GM23338 (cell line): ENCODE measurements at regions not wholly inside any gene's neighbourhood (a gene's known extent, or its start where the extent isn't known, plus 50 kb on each side); places are given as distances from the start of the nearest gene placed in this dataset.
"Not testable (repeated sequence)": the region's sequence is repeated elsewhere in the genome, so short reads cannot be mapped to it uniquely, and the experiment has no call there.

Source experiments
- CTCF ChIP-seq, 2 experiments: fragments of 200-600 bp in 1 of 2; sonication (generic) in 1 of 2; conservative IDR thresholded peaks; 2 replicates each; pipeline versions ENCODE4 v1.5.1 to v1.6.1; 2016 to 2017; ENCODE audit warnings: antibody characterized with exemption in 2 of 2, low read depth in 2 of 2, mild to moderate bottlenecking in 2 of 2, moderate library complexity in 1 of 2
- JUNB ChIP-seq: IDR thresholded peaks from one replicate; pipeline ENCODE4 v1.6.1; 2016; ENCODE audit warnings: antibody characterized with exemption; ENCODE audit not compliant: unreplicated experiment

GRCh38 chr9:29270400-29270799 lies 1697.1 kb upstream of the C9orf72 start:
- TF ChIP-seq CTCF (conservative IDR thresholded peaks at IDR 0.05; ENCODE audit: low read depth in 2 of 2); JUNB: not testable (repeated sequence)
